Activated naive CD8-positive, alpha-beta T cell treated with anti-CD3 and anti-CD28 coated beads, Interleukin-2, amount 50 U/mL, for 24 hours (primary cell): ENCODE measurements at regions not wholly inside any gene's neighbourhood (a gene's known extent, or its start where the extent isn't known, plus 50 kb on each side); places are given as distances from the start of the nearest gene placed in this dataset.

ENCODE experiments used
- ATAC-seq: fragments of 150-1000 bp; cut with Tn5 transposase; one replicate; pipeline ENCODE4 v1.10.0; 2021
- DNase-seq: peaks from one replicate; pipeline ENCODE4 v3.0.0; 2021
- H3K27ac Mint-ChIP-seq: one replicate; pipeline ENCODE4 v1.8.0; 2021; ENCODE audit warnings: mild to moderate bottlenecking, mixed read lengths
- H3K27me3 Mint-ChIP-seq: one replicate; pipeline ENCODE4 v1.8.0; 2021; ENCODE audit warnings: mixed read lengths
- H3K36me3 Mint-ChIP-seq: one replicate; pipeline ENCODE4 v1.8.0; 2021; ENCODE audit warnings: low read depth, mixed read lengths
- H3K4me1 Mint-ChIP-seq: one replicate; pipeline ENCODE4 v1.8.0; 2021; ENCODE audit warnings: mixed read lengths
- H3K4me3 Mint-ChIP-seq: one replicate; pipeline ENCODE4 v1.8.0; 2021; ENCODE audit warnings: mild to moderate bottlenecking, moderate library complexity, mixed read lengths
- H3K9me3 Mint-ChIP-seq: one replicate; pipeline ENCODE4 v1.8.0; 2021; ENCODE audit warnings: mixed read lengths

DNA sequence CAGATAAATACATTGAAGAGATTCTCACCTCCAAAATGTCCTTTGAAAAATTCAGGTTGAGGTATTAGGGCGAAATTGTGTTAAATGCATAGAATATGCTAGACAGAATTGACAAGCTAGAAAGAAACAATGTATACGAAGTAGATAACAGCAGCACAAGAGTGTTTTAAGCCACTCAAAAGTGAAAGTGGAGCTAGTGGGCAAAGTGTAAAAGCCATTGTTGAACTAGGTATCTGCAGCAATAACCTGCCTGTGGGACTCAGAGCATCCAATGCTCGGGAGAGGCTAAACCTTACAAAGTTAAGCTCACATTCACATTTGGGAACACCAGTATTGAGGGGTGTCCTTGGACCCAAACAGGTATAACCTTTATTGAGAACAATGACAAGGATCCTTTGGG, 180.6 kb upstream of the TMPO start:
- Mint-ChIP-seq H3K9me3 (no peaks in the 10 kb centered on the region), H3K27me3 (peaks cover 7% of the 10 kb centered on the region), H3K36me3 (no peaks in the 10 kb centered on the region), H3K4me3 (no peak overlapping the region), H3K4me1 (no peaks in the 10 kb centered on the region), H3K27ac (no peak overlapping the region)
- no peak for DNase-seq
- no peak for ATAC-seq

DNA sequence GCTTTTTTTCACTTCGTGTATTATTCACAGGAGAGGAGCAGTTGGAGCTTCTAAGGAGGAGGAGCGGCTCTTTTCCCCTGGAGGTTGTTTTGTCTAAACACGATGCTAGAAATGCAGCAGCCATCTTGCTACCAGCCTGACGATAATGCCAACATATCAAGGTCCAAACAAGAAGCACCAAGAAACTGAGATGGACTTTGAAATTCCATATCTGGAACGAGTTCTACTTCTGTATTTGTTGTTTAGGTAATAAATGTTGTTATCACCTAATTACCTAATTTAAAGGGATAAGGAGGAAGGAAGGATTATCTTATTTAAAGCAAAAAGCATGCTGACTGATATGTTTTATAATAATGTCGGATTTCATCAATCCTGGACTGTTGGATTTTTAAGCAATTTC, 174.4 kb upstream of the TMPO start:
- no peaks in the 10 kb centered on the region for H3K36me3 Mint-ChIP-seq
- no peaks in the 10 kb centered on the region for H3K9me3 Mint-ChIP-seq
- H3K27me3 Mint-ChIP-seq: peaks cover 11% of the 10 kb centered on the region
- no peak for DNase-seq
- H3K4me3 Mint-ChIP-seq: no peak overlapping the region
- H3K4me1 Mint-ChIP-seq: no peaks in the 10 kb centered on the region
- no peak overlapping the region for H3K27ac Mint-ChIP-seq
- ATAC-seq: no peak

DNA sequence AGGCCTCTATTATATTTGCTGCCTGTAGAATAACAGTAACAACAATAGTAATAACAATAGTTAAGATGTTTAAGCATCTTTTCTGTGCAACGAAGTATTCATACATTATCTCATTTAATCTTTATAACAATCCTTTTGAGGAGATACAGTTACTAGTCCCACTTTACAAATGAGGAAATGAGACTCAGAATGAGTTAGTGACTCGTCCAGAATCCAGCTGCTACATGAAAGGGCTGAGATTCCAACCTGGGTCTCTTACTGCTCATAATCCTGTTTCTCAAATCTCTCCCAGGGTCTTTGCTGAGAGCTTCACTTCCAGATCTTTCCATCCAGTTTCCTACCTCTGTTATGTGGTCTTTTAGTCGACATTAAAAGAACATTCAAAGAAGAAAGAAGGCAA, 173.7 kb upstream of the TMPO start:
- no peak overlapping the region for H3K27ac Mint-ChIP-seq
- peaks cover 10% of the 10 kb centered on the region for H3K27me3 Mint-ChIP-seq
- DNase-seq: no peak
- no peaks in the 10 kb centered on the region for H3K9me3 Mint-ChIP-seq
- H3K4me3 Mint-ChIP-seq: no peak overlapping the region
- ATAC-seq: no peak
- H3K36me3 Mint-ChIP-seq: no peaks in the 10 kb centered on the region
- H3K4me1 Mint-ChIP-seq: no peaks in the 10 kb centered on the region

DNA sequence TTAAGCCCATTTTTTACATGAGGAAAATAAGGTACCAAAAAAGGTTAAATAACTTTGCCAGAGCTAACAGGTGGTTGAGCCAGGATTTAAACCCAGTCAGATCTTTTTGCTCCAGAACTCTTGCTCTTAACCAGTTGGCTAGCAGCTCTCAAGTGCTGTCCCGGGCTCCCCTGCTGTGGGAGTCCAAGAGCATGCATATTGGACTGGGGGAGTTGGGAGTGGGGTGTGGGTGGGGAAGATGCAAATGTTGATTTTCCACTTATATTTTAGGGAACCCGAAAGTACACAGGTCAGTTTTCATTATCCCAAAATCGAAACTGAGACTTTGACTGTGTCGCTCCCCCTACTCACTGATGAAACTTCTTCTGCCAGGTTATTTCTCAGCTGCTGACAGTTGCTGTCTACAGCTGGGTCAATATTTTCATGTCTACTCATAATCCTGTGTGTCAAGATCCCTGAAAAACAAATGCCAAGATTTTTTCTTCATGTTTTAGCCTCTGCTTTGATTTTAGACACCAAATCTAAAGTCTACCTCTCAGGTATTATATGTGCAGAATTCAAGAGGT, 172.3 kb upstream of the TMPO start:
- Mint-ChIP-seq H3K4me3 (no peak overlapping the region), H3K36me3 (no peaks in the 10 kb centered on the region), H3K27ac (no peak overlapping the region), H3K9me3 (no peaks in the 10 kb centered on the region), H3K27me3 (peaks cover 4% of the 10 kb centered on the region), H3K4me1 (no peaks in the 10 kb centered on the region)
- no peak for ATAC-seq
- DNase-seq: no peak

DNA sequence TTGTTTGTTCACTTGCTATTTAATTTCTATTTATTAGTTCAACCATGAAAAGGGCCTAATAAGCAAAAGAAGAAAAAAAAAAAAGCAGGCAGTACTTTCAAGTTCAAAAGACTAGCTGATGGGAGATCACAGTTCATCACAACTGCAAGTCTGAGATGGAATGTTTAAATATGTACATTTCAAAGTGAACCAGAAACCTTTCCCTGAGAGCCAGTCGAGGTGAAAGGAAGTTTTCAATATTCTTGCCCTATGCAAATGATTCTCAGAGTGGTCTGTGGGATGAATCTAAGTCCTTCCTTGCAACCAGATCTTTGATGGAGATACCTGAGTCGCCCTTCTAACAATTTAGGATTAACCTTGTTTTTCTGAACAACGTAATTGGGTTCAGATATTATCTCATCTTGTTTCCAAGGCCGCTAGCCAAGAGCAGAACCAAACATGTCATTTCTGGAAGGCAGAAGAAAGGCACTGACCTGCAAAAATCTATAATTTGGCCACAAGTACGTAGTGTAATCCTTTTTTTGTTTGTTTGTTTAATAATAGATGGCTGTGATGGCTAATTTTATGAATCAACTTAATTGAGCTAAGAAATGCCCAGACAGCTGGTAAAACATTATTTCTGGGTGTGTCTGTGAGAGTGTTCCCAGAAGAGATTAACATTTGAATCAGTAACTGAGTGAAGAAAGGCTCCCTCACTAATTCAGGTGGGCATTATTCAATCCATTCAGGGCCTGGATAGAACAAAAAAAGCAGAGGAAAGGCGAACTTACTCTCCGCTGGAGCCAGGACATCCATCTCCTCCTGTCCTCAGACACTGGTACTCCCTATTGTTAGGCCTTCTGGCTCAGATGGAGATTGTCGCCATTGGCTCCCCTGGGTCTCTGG, 171.1 kb upstream of the TMPO start:
- H3K4me3 Mint-ChIP-seq: no peak overlapping the region
- no peak for DNase-seq
- no peak overlapping the region for H3K27ac Mint-ChIP-seq
- no peaks in the 10 kb centered on the region for H3K36me3 Mint-ChIP-seq
- peaks cover 4% of the 10 kb centered on the region for H3K27me3 Mint-ChIP-seq
- no peaks in the 10 kb centered on the region for H3K4me1 Mint-ChIP-seq
- ATAC-seq: no peak
- H3K9me3 Mint-ChIP-seq: no peaks in the 10 kb centered on the region

DNA sequence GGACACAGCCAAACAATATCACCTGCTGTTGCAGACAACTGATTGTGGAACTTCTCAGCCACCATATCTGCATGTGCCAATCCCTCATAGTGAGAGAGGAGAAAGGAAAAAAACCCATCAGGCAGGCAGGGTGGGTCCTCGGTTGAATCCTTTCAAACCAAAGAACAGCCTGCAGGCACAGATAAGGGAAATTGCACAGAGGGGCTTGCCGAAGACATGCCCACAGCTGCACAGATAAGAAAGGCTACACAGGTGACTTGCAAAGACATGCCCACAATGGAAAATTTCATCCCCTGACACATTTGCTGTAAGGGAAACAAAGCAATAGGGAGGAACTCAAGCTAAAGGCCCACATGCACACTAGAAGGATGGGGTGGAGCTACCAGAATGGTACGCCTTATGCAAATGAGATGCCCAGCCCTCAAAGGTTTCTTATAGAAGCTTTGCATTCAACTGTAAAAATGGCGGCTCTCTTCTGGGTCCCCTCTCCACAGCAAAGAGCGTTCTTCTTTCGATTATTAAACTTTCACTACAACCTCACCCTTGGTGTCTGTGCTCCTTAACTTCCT, 170.0 kb upstream of the TMPO start:
- Mint-ChIP-seq H3K9me3 (no peaks in the 10 kb centered on the region), H3K36me3 (no peaks in the 10 kb centered on the region), H3K27me3 (peaks cover 4% of the 10 kb centered on the region), H3K27ac (no peak overlapping the region), H3K4me1 (no peaks in the 10 kb centered on the region), H3K4me3 (no peak overlapping the region)
- ATAC-seq: no peak
- DNase-seq: no peak

DNA sequence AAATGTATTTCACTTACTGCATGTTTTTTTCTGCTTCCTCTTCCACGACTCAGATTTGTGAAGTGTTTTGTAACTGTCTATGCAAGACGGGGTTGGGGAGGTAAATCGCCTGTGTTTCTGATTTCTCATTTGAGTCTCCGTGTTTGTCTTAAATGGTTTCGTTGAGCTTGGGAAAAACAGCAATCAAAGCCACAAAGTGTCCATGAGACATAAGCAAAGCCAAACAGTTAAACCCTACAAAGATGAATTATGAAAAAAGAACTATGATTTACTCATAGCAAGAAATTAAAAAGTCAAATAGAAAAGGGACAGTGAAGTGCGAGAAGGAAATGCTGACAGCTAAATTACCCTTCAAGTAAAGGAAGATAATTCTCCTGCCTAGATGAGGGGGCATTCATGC, 164.3 kb upstream of the TMPO start:
- Mint-ChIP-seq H3K27me3 (peaks cover 2% of the 10 kb centered on the region), H3K36me3 (no peaks in the 10 kb centered on the region), H3K4me3 (no peak overlapping the region), H3K4me1 (peaks cover 5% of the 10 kb centered on the region), H3K9me3 (no peaks in the 10 kb centered on the region), H3K27ac (no peak overlapping the region)
- ATAC-seq (no peak), DNase-seq (no peak)

DNA sequence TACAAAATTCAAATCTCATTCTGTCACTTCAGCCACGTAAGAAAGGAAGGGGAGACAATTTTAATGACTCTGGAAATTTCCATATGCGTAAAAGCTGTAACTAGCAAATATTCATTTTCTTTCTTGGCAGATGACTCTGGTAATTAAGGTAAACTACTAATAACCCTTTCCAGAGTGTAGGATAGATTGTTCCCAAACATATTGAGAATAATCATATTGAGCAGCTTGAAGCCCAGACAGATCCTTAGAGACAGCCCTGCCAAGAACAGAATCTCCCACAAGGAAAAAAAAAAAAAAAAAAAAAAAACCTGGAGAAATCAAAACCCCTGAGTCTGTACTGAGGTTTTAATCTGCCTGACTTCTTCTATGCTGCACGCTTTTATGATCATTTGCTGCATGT, 163.6 kb upstream of the TMPO start:
- H3K27me3 Mint-ChIP-seq: peaks cover 2% of the 10 kb centered on the region
- peaks cover 5% of the 10 kb centered on the region for H3K4me1 Mint-ChIP-seq
- no peaks in the 10 kb centered on the region for H3K9me3 Mint-ChIP-seq
- DNase-seq (no peak), ATAC-seq (no peak)
- no peaks in the 10 kb centered on the region for H3K36me3 Mint-ChIP-seq
- no peak overlapping the region for H3K4me3 Mint-ChIP-seq
- no peak overlapping the region for H3K27ac Mint-ChIP-seq

DNA sequence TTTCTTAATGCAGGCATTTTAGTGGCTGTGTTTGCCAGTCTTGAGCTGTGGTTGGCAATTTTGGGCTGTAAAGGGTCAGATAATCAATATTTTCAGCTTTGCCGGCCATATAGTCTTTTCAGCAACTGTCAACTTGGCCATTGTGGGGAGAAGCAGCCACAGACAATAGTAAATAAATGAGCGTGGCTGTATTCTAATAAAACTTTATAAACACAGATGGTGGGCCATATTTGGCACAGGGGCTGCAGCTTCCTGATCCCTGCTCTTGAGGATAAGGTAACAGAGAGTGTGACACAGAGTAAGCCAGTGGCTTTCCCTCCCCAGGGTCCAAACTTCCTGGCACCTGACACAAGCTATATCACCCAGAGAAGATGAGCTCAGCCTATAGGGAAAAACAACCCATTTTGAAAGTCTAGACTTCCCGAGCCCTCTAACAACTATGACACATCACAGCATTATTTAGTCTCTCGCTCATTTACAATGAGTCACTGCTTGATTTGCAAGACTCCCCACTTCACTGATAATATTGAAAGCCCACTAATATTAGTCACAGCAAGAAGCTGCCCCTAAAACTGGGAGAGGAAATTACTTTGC, 163.1 kb upstream of the TMPO start:
- ATAC-seq (peak; percentile 74), DNase-seq (no peak)
- no peak overlapping the region for H3K4me3 Mint-ChIP-seq
- H3K27me3 Mint-ChIP-seq: peaks cover 2% of the 10 kb centered on the region
- no peak overlapping the region for H3K27ac Mint-ChIP-seq
- no peaks in the 10 kb centered on the region for H3K36me3 Mint-ChIP-seq
- no peaks in the 10 kb centered on the region for H3K9me3 Mint-ChIP-seq
- peaks cover 5% of the 10 kb centered on the region for H3K4me1 Mint-ChIP-seq

DNA sequence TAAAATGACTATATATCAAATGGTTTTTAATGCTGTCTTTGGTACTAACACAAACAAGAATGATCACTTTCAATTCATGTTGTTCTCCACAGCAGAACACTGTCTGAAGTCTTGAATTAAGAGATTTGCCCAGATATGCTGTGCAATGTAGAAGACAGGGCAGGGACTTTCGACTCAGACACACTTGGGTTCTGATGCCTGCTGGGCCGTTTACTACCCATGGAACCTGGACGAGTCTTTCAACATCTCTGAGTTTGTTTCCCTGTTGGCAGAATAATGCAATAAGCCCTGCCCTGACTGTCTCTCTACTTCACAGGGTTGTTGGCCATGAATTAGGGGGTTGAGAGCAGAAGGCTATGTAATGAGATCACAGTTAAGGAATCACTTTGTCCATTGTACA, 162.6 kb upstream of the TMPO start:
- no peak overlapping the region for H3K4me3 Mint-ChIP-seq
- DNase-seq (no peak), ATAC-seq (peak; percentile 22)
- H3K4me1 Mint-ChIP-seq: peaks cover 5% of the 10 kb centered on the region
- no peak overlapping the region for H3K27ac Mint-ChIP-seq
- H3K27me3 Mint-ChIP-seq: peaks cover 2% of the 10 kb centered on the region
- no peaks in the 10 kb centered on the region for H3K36me3 Mint-ChIP-seq
- H3K9me3 Mint-ChIP-seq: no peaks in the 10 kb centered on the region

DNA sequence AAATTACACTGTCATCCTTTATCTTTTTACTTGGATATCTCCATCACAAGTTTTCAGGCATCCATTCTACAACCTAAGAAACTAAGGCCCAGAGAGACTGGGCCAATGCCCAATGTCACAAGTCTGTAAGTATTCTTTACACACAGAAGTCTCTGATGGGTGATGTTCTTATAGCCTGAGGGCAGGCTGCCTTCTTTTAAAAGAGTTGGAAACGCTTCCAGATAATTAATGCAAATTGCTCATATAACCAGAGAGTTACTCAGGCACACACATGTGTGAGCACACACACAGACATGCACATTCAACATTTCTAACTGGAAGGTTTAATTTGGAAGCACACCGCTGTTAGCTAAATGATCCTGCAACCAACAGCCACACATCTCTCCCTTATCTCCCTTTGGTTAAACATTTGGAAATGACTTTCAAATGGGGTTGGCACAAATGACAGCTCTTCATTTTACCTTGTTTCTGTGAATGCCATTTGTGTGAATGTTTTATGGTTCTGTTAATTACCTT, 160.8 kb upstream of the TMPO start:
- Mint-ChIP-seq H3K27ac (no peak overlapping the region), H3K9me3 (no peaks in the 10 kb centered on the region), H3K27me3 (peaks cover 2% of the 10 kb centered on the region), H3K4me1 (peaks cover 5% of the 10 kb centered on the region), H3K4me3 (no peak overlapping the region), H3K36me3 (no peaks in the 10 kb centered on the region)
- no peak for DNase-seq
- ATAC-seq: no peak

DNA sequence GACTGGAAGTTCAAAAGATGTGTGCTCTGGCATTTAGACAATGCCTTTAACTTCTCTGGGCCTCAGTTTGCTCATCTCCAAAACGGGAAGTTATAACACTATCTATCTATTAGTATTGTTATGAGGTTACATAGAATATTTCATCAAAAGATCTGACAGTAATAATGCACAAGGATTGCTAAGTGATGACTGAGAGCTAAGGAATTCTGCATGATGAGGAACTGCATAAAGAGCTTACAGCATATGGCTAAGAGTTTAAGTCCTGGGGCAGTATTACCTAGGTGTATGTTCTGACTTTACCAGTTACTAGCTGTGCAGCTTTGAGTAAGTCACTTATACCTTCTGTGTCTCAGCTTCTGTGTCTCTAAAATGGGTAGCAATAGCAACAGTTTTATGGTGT, 160.1 kb upstream of the TMPO start:
- no peak overlapping the region for H3K27ac Mint-ChIP-seq
- H3K4me3 Mint-ChIP-seq: no peak overlapping the region
- peaks cover 2% of the 10 kb centered on the region for H3K27me3 Mint-ChIP-seq
- ATAC-seq (no peak), DNase-seq (no peak)
- H3K4me1 Mint-ChIP-seq: peaks cover 5% of the 10 kb centered on the region
- no peaks in the 10 kb centered on the region for H3K9me3 Mint-ChIP-seq
- no peaks in the 10 kb centered on the region for H3K36me3 Mint-ChIP-seq

DNA sequence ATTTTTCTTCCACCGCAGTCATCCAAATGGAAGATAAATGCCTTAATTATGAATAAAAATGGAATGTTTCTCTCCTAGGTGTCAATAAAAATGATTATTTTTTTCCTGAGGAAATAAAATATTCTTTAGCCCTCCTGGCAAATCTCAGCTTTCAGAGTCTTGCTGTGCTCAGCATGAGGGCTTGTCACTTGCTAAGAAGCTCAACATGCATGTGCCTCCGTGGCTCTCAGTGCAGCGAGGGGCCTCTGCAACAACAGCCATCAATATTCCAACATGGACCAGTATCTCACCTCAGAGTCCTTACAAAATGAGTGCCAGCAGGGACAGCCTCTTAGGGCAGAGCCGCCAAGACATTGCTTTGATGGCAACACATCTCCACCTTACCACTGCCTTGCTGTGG, 159.5 kb upstream of the TMPO start:
- H3K27ac Mint-ChIP-seq: no peak overlapping the region
- ATAC-seq (no peak), DNase-seq (no peak)
- H3K4me3 Mint-ChIP-seq: no peak overlapping the region
- H3K36me3 Mint-ChIP-seq: no peaks in the 10 kb centered on the region
- no peaks in the 10 kb centered on the region for H3K9me3 Mint-ChIP-seq
- peaks cover 5% of the 10 kb centered on the region for H3K4me1 Mint-ChIP-seq
- H3K27me3 Mint-ChIP-seq: peaks cover 2% of the 10 kb centered on the region

DNA sequence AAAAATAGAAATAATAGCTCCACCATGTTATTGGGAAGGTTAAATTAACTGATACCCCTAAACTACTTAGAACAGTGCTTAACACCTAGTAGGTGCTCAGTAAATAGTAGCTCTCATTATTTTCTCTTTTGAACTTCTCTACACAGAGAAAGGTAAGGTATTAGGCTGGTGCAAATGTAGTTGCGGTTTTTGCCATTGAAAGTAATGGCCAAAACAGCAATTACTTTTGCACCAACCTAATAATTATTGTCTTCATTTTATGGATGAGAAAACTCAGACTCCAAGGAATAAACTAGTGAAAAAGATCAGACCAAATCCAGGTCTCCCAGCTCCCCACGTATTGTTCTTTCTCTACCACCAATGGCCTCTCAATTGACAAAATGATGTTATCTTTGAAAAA, 157.2 kb upstream of the TMPO start:
- Mint-ChIP-seq H3K36me3 (no peaks in the 10 kb centered on the region), H3K4me1 (no peaks in the 10 kb centered on the region), H3K27me3 (peaks cover 4% of the 10 kb centered on the region), H3K4me3 (no peak overlapping the region), H3K9me3 (no peaks in the 10 kb centered on the region), H3K27ac (no peak overlapping the region)
- ATAC-seq (no peak), DNase-seq (no peak)

DNA sequence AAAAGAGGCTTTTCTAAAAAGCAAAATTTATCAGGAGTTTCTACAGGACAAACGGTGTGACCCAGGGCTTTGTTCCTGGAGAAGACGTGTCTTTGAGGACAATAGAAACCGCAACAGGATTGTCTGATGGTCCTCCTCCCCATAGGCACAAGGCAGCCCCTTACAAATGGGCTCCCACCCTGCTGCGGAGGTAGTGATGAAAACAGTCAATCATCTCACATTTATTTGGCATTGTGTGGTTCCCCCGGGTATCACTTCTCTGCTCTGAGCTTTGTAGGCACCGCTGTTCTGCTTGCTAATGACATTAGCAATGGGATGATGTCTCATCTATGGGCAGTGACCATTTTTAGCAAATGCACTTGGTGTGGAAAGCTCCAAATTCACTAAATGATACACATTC, 155.5 kb upstream of the TMPO start:
- Mint-ChIP-seq H3K27ac (no peak overlapping the region), H3K9me3 (no peaks in the 10 kb centered on the region), H3K36me3 (no peaks in the 10 kb centered on the region), H3K4me1 (no peaks in the 10 kb centered on the region), H3K4me3 (no peak overlapping the region), H3K27me3 (peaks cover 12% of the 10 kb centered on the region)
- no peak for ATAC-seq
- no peak for DNase-seq
